Loucy (cell line): ENCODE measurements at regions not wholly inside any gene's neighbourhood (a gene's known extent, or its start where the extent isn't known, plus 50 kb on each side); places are given as distances from the start of the nearest gene placed in this dataset.
A peak's percentile ranks its signal among the peaks of the same experiment; 100 is the strongest.

Experiments
- H2AFZ ChIP-seq: fragments of 200-600 bp; sonication (generic); 2 replicates; pipeline ENCODE4 v1.6.0; 2016; ENCODE audit warnings: antibody characterized with exemption, mild to moderate bottlenecking, low read length, moderate library complexity
- H3F3A ChIP-seq: fragments of 200-600 bp; 2 replicates; pipeline ENCODE4 v1.6.0; 2016; ENCODE audit warnings: antibody characterized with exemption, low read depth, mild to moderate bottlenecking
- H3K27me3 ChIP-seq: fragments of 200-600 bp; sonication (generic); 2 replicates; pipeline ENCODE4 v1.6.1; 2014; ENCODE audit warnings: low read length, mild to moderate bottlenecking; ENCODE audit not compliant: insufficient read depth, poor library complexity, severe bottlenecking
- H3K36me3 ChIP-seq: fragments of 200-600 bp; sonication (generic); 2 replicates; pipeline ENCODE4 v1.6.1; 2016; ENCODE audit warnings: low read length; ENCODE audit not compliant: insufficient read depth
- H3K4me1 ChIP-seq: fragments of 200-600 bp; sonication (generic); 2 replicates; pipeline ENCODE4 v1.5.1; 2014; ENCODE audit warnings: low read length, mild to moderate bottlenecking; ENCODE audit not compliant: insufficient read depth, poor library complexity, severe bottlenecking
- H3K4me2 ChIP-seq: fragments of 200-600 bp; sonication (generic); 2 replicates; pipeline ENCODE4 v1.6.0; 2014; ENCODE audit warnings: antibody characterized with exemption, low read length, low read depth, mild to moderate bottlenecking; ENCODE audit not compliant: poor library complexity, severe bottlenecking
- H3K4me3 ChIP-seq: fragments of 200-600 bp; sonication (generic); 2 replicates; pipeline ENCODE4 v1.5.1; 2014; ENCODE audit warnings: low read length, mild to moderate bottlenecking, mixed read lengths; ENCODE audit not compliant: poor library complexity, severe bottlenecking
- H3K79me2 ChIP-seq: fragments of 200-600 bp; sonication (generic); 2 replicates; pipeline ENCODE4 v1.6.1; 2014; ENCODE audit warnings: low read length; ENCODE audit not compliant: insufficient read depth
- H3K9ac ChIP-seq: fragments of 200-600 bp; sonication (generic); 2 replicates; pipeline ENCODE4 v1.6.0; 2014; ENCODE audit warnings: mild to moderate bottlenecking, low read depth, low read length, moderate library complexity; ENCODE audit not compliant: poor library complexity, severe bottlenecking
- H3K9me2 ChIP-seq: fragments of 200-600 bp; sonication (generic); replicated peaks from 2 replicates; pipeline ENCODE4 v1.6.1; 2016; ENCODE audit warnings: low read depth, low read length, mixed read lengths
- H3K9me3 ChIP-seq: fragments of 200-600 bp; sonication (generic); 2 replicates; pipeline ENCODE4 v1.6.1; 2014; ENCODE audit warnings: mild to moderate bottlenecking, antibody characterized with exemption, low read length, low read depth; ENCODE audit not compliant: insufficient read depth
- H4K20me1 ChIP-seq: fragments of 200-600 bp; sonication (generic); 2 replicates; pipeline ENCODE4 v1.6.0; 2014; ENCODE audit warnings: antibody characterized with exemption, low read length, mild to moderate bottlenecking; ENCODE audit not compliant: insufficient read depth, poor library complexity, severe bottlenecking
- CTCF ChIP-seq: fragments of 200-600 bp; sonication (generic); conservative IDR thresholded peaks from 2 replicates; pipeline ENCODE4 v1.5.1; 2014; ENCODE audit warnings: mild to moderate bottlenecking, antibody characterized with exemption, low read length
- EZH2phosphoT487 ChIP-seq: fragments of 200-600 bp; IDR thresholded peaks from 2 replicates; pipeline ENCODE4 v1.6.1; 2018; ENCODE audit warnings: antibody characterized with exemption, mild to moderate bottlenecking, moderate library complexity, borderline replicate concordance

- H3K27me3 ChIP-seq, result no peaks in the 10 kb centered on the region
- H3K4me2 ChIP-seq, result no peak overlapping the region
- no peaks in the 10 kb centered on the region for H4K20me1 ChIP-seq
- H3F3A ChIP-seq, result no peaks in the 10 kb centered on the region
- no peaks in the 10 kb centered on the region for H3K9me3 ChIP-seq
- H3K4me1 ChIP-seq, result no peaks in the 10 kb centered on the region
- TF ChIP-seq CTCF, result no peak
- no peak for TF ChIP-seq EZH2phosphoT487
- no peaks in the 10 kb centered on the region for H3K9me2 ChIP-seq
- no peaks in the 10 kb centered on the region for H3K36me3 ChIP-seq
- H2AFZ ChIP-seq, result no peak overlapping the region
- no peak overlapping the region for H3K4me3 ChIP-seq
- H3K79me2 ChIP-seq, result no peaks in the 10 kb centered on the region
- H3K9ac ChIP-seq, result no peak overlapping the region
Observed at GRCh38 chr6:146881228-146882181, 282.7 kb downstream of the ADGB start.

- Histone ChIP-seq H3K36me3 (no peaks in the 10 kb centered on the region), H3K27me3 (no peaks in the 10 kb centered on the region), H4K20me1 (no peaks in the 10 kb centered on the region), H3K9ac (no peak overlapping the region), H3K9me2 (no peaks in the 10 kb centered on the region), H3K9me3 (no peaks in the 10 kb centered on the region), H3F3A (no peaks in the 10 kb centered on the region), H3K4me2 (no peak overlapping the region), H3K4me3 (no peak overlapping the region), H3K79me2 (no peaks in the 10 kb centered on the region), H2AFZ (peak overlapping the region; percentile 55; the same call in 1 of the 2 replicates), H3K4me1 (no peaks in the 10 kb centered on the region)
- TF ChIP-seq CTCF, result no peak
- no peak for TF ChIP-seq EZH2phosphoT487
Observed at GRCh38 chr6:146883640-146884531, 285.1 kb downstream of the ADGB start.

DNA sequence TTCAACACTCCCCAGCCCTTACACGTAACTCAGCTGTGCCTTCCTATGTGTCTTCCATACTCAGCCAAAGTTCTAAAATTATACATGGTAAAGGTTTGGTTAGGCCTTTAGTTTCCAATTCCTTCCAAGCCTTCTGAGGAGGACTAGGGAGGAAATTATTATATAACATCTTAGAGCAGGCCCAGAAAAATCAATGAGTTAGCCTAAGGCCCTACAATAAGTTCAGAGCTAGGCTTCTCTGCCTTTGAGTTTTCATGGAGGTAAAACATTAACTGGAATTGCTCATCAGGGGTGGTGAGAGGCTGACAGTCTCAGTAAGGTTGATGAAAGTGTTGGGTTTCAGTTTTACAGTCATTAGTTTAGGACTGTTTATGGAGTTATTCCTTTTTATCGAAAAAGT is 286.0 kb downstream of the ADGB start:
- Histone ChIP-seq H3K4me3 (no peak overlapping the region), H3K27me3 (no peaks in the 10 kb centered on the region), H3F3A (no peaks in the 10 kb centered on the region), H3K9me3 (no peaks in the 10 kb centered on the region), H4K20me1 (no peaks in the 10 kb centered on the region), H3K9me2 (no peaks in the 10 kb centered on the region), H3K4me2 (no peak overlapping the region), H3K36me3 (no peaks in the 10 kb centered on the region), H3K4me1 (no peaks in the 10 kb centered on the region), H2AFZ (no peak overlapping the region), H3K79me2 (no peaks in the 10 kb centered on the region), H3K9ac (no peak overlapping the region)
- no peak for TF ChIP-seq EZH2phosphoT487
- no peak for TF ChIP-seq CTCF
